Testis (tissue), 2 donors: ENCODE measurements at regions not wholly inside any gene's neighbourhood (a gene's known extent, or its start where the extent isn't known, plus 50 kb on each side); places are given as distances from the start of the nearest gene placed in this dataset.

Source experiments
- DNase-seq: peaks from one replicate; pipeline ENCODE4 v3.0.0-alpha.2; 2019
- H3K27ac ChIP-seq, 2 donors: fragments of 200-600 bp; sonication (generic); one replicate each; pipeline ENCODE4 v1.5.1; 2019
- H3K27me3 ChIP-seq: fragments of 200-600 bp; sonication (generic); one replicate; pipeline ENCODE4 v1.5.1; 2019
- H3K36me3 ChIP-seq: fragments of 200-600 bp; sonication (generic); one replicate; pipeline ENCODE4 v1.5.1; 2017; ENCODE audit warnings: low read depth; ENCODE audit errors: missing control alignments
- H3K4me1 ChIP-seq: fragments of 200-600 bp; sonication (generic); one replicate; pipeline ENCODE4 v1.5.1; 2019
- H3K4me3 ChIP-seq, 2 donors: fragments of 200-600 bp; sonication (generic); one replicate each; pipeline ENCODE4 v1.5.1; 2017 to 2019
- H3K9me3 ChIP-seq: fragments of 200-600 bp; sonication (generic); one replicate; pipeline ENCODE4 v1.5.1; 2017
- CTCF ChIP-seq, 3 experiments: fragments of 450-650 bp in 2 of 3; fragments of 200-600 bp in 1 of 3; sonication (generic) in 1 of 3; IDR thresholded peaks; one replicate each; pipeline ENCODE4 v1.5.1; 2016 to 2019; ENCODE audit warnings: antibody characterized with exemption in 3 of 3, mild to moderate bottlenecking in 2 of 3, moderate library complexity in 1 of 3
- POLR2A ChIP-seq: fragments of 450-650 bp; IDR thresholded peaks from one replicate; pipeline ENCODE4 v1.6.1; 2017; ENCODE audit warnings: antibody characterized with exemption, mild to moderate bottlenecking, moderate library complexity
- WGBS, 2 donors: methylation state at CpG; one replicate each; pipeline ENCODE4 v1.1.5; 2018; 5-methylcytosine and 5-hydroxymethylcytosine counted together
- intact Hi-C: fragments of 100-400 bp; cut with DNase I; formaldehyde crosslinking; loops from one replicate; pipeline ENCODE4 v1.15.1; 2023; ENCODE audit warnings: low total_unique reads

- no peak for TF ChIP-seq CTCF (IDR thresholded peaks at IDR 0.05)
- TF ChIP-seq POLR2A: no peak
- 83 to 96% methylated on average over 4 of the region's 4 CpGs for WGBS, 2 donors
- no peak for DNase-seq
- no peak overlapping the region for H3K4me3 ChIP-seq
- no peaks in the 10 kb centered on the region for H3K36me3 ChIP-seq
- no peak overlapping the region for H3K27ac ChIP-seq
- intact Hi-C loops: no loop called here
- no peaks in the 10 kb centered on the region for H3K27me3 ChIP-seq
- H3K4me1 ChIP-seq: no peaks in the 10 kb centered on the region
- no peaks in the 10 kb centered on the region for H3K9me3 ChIP-seq
Measured at GRCh38 chr2:10212827-10213226, 89.9 kb upstream of the HPCAL1 start.

- H3K4me1 ChIP-seq: no peaks in the 10 kb centered on the region
Measured at GRCh38 chr2:10214179-10214578, 88.5 kb upstream of the HPCAL1 start.

GRCh38 chr2:10215393-10215935 lies 87.2 kb upstream of the HPCAL1 start:
- Histone ChIP-seq H3K4me1 (no peaks in the 10 kb centered on the region), H3K36me3 (no peaks in the 10 kb centered on the region), H3K4me3 (no peak overlapping the region), H3K9me3 (no peaks in the 10 kb centered on the region), H3K27me3 (no peaks in the 10 kb centered on the region), H3K27ac (no peak overlapping the region)
- no peak for TF ChIP-seq POLR2A
- TF ChIP-seq CTCF (IDR thresholded peaks at IDR 0.05): no peak
- intact Hi-C loops: no loop called here
- WGBS, 2 donors: 90 to 95% methylated on average over 7 of the region's 7 CpGs
- no peak for DNase-seq

More at GRCh38 chr2:10214179-10214578, 88.5 kb upstream of the HPCAL1 start:
- no peak overlapping the region for H3K27ac ChIP-seq
- no peaks in the 10 kb centered on the region for H3K9me3 ChIP-seq
- no peaks in the 10 kb centered on the region for H3K36me3 ChIP-seq
- intact Hi-C loops: no loop called here
- DNase-seq: no peak
- H3K4me3 ChIP-seq: no peak overlapping the region
- no peaks in the 10 kb centered on the region for H3K27me3 ChIP-seq
- WGBS, 2 donors: 92 to 93% methylated on average over 8 of the region's 8 CpGs
- TF ChIP-seq POLR2A (no peak), CTCF (IDR thresholded peaks at IDR 0.05) (no peak)

- TF ChIP-seq POLR2A (no peak), CTCF (IDR thresholded peaks at IDR 0.05) (no peak)
- intact Hi-C loops: no loop called here
- Histone ChIP-seq H3K27me3 (no peaks in the 10 kb centered on the region), H3K4me3 (no peak overlapping the region), H3K36me3 (no peaks in the 10 kb centered on the region), H3K27ac (no peak overlapping the region), H3K9me3 (no peaks in the 10 kb centered on the region), H3K4me1 (no peaks in the 10 kb centered on the region)
- no peak for DNase-seq
- 92% methylated on average over 27 of the region's 28 CpGs for WGBS, 2 donors
Measured at GRCh38 chr2:10216677-10217488, 85.8 kb upstream of the HPCAL1 start.
